GM23338 (cell line): ENCODE measurements at regions not wholly inside any gene's neighbourhood (a gene's known extent, or its start where the extent isn't known, plus 50 kb on each side); places are given as distances from the start of the nearest gene placed in this dataset.

ENCODE experiments used
- CREB1 ChIP-seq: fragments of 250-450 bp; sonication (Bioruptor Pico); IDR thresholded peaks from 2 replicates; pipeline ENCODE4 v1.5.0; 2020; ENCODE audit warnings: low read depth, mild to moderate bottlenecking, moderate library complexity
- EZH2 ChIP-seq: fragments of 200-600 bp; sonication (generic); IDR thresholded peaks from one replicate; pipeline ENCODE4 v1.8.0; 2017; ENCODE audit warnings: antibody characterized with exemption, mild to moderate bottlenecking, low read depth; ENCODE audit not compliant: unreplicated experiment
- EZH2phosphoT487 ChIP-seq: fragments of 200-600 bp; sonication (generic); IDR thresholded peaks from one replicate; pipeline ENCODE4 v1.8.1; 2018; ENCODE audit warnings: antibody characterized with exemption; ENCODE audit not compliant: unreplicated experiment
- JUNB ChIP-seq: IDR thresholded peaks from one replicate; pipeline ENCODE4 v1.6.1; 2016; ENCODE audit warnings: antibody characterized with exemption; ENCODE audit not compliant: unreplicated experiment
- NANOG ChIP-seq: IDR thresholded peaks from 2 replicates; pipeline ENCODE4 v1.6.1; 2016; ENCODE audit warnings: antibody characterized with exemption, borderline replicate concordance
- POLR2AphosphoS5 ChIP-seq: IDR thresholded peaks from 2 replicates; pipeline ENCODE4 v1.6.1; 2016; ENCODE audit warnings: antibody characterized with exemption, low read depth
- TF ChIP-seq, protein P1 (sequence below), 2 experiments: fragments of 200-600 bp in 1 of 2; sonication (generic) in 1 of 2; conservative IDR thresholded peaks; 2 replicates each; pipeline versions ENCODE4 v1.5.1 to v1.6.1; 2016 to 2017; ENCODE audit warnings: antibody characterized with exemption in 2 of 2, low read depth in 2 of 2, mild to moderate bottlenecking in 2 of 2, moderate library complexity in 1 of 2
- TF ChIP-seq, protein P2 (sequence below): IDR thresholded peaks from one replicate; pipeline ENCODE4 v1.6.1; 2018; ENCODE audit warnings: antibody characterized with exemption; ENCODE audit not compliant: unreplicated experiment

DNA sequence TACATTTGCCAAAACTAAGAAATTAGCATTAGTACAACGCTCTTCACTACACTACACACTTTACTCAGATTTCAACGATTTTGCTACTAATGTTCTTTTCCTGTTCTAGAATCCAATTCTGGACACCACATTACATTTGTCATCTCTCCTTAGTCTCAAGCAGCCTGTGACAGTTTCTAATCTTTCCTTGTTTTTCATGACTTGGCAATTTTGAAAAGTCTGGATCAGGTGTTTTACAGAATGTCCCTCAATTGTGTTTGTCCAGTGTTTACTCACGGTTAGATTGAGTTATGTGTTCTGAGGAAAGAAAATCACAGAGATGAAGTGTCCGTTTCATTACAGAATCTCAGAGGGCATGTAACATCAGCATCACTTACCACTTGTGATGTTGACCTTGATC lies 372.6 kb downstream of the TFAP2A start:
- TF ChIP-seq CREB1 (CRISPR knock-in tag) = no peak
- no peak for TF ChIP-seq EZH2
- TF ChIP-seq, protein P1, sequence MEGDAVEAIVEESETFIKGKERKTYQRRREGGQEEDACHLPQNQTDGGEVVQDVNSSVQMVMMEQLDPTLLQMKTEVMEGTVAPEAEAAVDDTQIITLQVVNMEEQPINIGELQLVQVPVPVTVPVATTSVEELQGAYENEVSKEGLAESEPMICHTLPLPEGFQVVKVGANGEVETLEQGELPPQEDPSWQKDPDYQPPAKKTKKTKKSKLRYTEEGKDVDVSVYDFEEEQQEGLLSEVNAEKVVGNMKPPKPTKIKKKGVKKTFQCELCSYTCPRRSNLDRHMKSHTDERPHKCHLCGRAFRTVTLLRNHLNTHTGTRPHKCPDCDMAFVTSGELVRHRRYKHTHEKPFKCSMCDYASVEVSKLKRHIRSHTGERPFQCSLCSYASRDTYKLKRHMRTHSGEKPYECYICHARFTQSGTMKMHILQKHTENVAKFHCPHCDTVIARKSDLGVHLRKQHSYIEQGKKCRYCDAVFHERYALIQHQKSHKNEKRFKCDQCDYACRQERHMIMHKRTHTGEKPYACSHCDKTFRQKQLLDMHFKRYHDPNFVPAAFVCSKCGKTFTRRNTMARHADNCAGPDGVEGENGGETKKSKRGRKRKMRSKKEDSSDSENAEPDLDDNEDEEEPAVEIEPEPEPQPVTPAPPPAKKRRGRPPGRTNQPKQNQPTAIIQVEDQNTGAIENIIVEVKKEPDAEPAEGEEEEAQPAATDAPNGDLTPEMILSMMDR (conservative IDR thresholded peaks at IDR 0.05; ENCODE audit: low read depth in 2 of 2) = no peak
- no peak for TF ChIP-seq POLR2AphosphoS5
- TF ChIP-seq JUNB = no peak
- TF ChIP-seq, protein P2, sequence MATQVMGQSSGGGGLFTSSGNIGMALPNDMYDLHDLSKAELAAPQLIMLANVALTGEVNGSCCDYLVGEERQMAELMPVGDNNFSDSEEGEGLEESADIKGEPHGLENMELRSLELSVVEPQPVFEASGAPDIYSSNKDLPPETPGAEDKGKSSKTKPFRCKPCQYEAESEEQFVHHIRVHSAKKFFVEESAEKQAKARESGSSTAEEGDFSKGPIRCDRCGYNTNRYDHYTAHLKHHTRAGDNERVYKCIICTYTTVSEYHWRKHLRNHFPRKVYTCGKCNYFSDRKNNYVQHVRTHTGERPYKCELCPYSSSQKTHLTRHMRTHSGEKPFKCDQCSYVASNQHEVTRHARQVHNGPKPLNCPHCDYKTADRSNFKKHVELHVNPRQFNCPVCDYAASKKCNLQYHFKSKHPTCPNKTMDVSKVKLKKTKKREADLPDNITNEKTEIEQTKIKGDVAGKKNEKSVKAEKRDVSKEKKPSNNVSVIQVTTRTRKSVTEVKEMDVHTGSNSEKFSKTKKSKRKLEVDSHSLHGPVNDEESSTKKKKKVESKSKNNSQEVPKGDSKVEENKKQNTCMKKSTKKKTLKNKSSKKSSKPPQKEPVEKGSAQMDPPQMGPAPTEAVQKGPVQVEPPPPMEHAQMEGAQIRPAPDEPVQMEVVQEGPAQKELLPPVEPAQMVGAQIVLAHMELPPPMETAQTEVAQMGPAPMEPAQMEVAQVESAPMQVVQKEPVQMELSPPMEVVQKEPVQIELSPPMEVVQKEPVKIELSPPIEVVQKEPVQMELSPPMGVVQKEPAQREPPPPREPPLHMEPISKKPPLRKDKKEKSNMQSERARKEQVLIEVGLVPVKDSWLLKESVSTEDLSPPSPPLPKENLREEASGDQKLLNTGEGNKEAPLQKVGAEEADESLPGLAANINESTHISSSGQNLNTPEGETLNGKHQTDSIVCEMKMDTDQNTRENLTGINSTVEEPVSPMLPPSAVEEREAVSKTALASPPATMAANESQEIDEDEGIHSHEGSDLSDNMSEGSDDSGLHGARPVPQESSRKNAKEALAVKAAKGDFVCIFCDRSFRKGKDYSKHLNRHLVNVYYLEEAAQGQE = no peak
- TF ChIP-seq EZH2phosphoT487 = no peak
- TF ChIP-seq NANOG = no peak
